NCI-H1417 (cell line): ENCODE measurements at regions not wholly inside any gene's neighbourhood (a gene's known extent, or its start where the extent isn't known, plus 50 kb on each side); places are given as distances from the start of the nearest gene placed in this dataset.
A peak's percentile ranks its signal among the peaks of the same experiment; 100 is the strongest.
"Not testable (repeated sequence)": the region's sequence is repeated elsewhere in the genome, so short reads cannot be mapped to it uniquely, and the experiment has no call there.

ENCODE experiments used
- DNase-seq, 3 experiments: peaks; one replicate each; lab custom pipeline; 2025; lab: John Stamatoyannopoulos, UW

DNA sequence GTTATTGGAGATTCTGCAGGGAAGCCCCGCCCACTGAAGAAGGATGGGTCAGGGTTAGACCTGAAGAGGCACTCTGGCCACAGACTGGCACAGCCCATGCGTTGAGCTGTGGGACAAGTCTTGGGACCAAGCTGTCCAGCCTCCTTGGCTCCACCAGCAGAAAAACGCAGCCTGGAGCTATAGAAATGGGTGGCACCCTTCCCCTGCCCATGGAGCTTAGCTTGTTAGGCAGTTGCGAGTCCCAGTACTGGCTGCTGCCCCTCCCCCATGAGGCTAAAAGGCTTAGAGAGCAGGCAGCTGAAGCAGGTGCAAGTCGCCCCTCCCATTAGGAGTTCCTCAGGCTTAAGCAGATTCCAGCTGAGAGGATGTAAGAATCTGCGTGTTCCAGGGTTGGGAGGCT is 1124.0 kb upstream of the TMEM132C start:
- peak; percentile 7 to 74 (median 28) for DNase-seq

DNA sequence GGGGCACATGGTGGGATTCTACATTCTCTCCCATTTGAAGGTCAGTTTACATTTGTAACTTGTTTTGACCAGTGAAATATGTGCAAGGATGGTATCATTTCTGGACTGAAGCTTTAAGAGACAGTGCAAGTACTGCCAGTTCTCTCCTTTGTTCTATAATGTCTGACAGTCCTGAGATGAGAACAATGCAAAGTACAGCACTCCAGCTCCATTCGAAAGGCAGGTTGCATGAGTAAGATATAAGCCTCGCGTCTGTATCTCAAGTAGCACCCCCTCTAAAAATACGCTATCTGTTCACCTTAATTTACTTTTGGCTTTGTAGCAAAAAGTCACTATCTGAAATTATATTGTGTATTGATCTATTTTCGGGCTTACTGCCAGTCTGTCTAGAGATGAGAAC is 1122.2 kb upstream of the TMEM132C start:
- DNase-seq = no peak

DNA sequence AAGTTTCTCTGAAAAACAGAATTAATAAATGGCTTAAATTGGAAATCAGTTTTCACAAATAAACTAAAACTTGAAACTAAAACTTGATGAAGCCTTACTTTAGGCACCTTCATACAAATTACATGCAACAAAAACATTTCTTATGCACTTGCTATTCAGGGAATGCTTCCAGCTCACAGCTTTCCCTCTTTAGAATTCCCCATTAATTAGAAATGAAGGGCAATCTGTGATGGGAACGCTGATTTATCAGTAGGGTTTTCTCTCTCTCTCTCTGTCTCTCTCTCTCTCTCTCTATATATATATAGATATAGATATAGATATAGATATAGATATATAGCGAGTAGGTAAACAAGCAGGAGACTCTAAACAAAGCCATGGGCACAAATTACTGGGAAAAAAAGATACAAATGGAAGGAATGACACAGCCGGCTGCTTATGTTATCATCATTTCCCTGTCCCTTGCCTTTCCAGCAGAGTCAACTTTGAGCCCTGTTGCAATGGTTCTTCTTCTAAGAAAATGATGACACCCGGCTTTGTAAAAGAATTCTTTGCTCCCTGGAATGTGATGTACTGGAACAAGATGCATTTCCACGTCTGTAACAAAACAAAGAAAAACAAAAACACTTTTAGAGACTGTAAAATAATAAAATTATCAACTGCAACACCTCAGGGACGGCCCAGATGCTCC is 1121.6 kb upstream of the TMEM132C start:
- DNase-seq = no peak

DNA sequence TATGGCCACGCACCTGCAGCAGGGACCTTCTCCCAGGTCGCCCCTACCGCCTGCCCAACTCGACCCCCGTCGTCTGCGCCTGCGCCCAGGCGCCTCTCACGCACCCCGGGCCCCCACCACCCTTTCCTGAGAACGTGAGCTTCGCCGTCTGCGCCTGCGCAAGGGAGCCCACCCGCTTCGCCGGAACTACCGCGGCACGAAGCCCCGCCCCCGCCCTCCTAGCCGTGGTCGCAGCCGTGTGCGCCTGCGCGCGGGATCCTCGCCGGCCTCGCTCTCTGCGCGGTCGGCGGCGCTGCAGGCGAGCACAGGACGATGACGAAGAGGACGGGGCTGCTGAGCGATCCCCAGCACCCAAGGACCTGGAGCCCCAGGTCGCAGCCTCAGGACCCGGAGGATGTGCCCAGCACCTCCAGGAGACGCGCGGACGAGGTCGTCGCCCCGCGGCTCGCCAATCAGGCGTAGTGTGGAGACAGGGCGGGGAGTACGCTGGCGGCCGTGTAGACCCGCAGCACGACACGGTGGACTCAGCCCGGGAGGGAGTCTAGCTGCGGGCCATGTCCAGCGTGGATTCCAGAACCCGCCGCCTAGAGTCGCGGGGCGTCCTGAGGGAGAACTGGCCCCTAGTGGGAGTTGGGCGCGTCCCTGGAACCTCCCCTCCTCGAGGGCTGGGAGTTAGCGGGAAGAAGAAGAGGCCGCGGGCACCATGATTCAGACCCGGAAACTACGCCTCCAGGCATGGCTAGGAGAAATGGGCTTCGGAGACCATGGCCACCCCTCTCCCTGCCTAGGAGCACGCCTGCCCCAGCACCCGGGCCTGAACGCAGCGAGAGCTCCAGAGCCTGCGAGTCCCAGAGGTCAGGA is 1120.8 kb upstream of the TMEM132C start:
- peak; percentile 65 to 89 (median 66) for DNase-seq

DNA sequence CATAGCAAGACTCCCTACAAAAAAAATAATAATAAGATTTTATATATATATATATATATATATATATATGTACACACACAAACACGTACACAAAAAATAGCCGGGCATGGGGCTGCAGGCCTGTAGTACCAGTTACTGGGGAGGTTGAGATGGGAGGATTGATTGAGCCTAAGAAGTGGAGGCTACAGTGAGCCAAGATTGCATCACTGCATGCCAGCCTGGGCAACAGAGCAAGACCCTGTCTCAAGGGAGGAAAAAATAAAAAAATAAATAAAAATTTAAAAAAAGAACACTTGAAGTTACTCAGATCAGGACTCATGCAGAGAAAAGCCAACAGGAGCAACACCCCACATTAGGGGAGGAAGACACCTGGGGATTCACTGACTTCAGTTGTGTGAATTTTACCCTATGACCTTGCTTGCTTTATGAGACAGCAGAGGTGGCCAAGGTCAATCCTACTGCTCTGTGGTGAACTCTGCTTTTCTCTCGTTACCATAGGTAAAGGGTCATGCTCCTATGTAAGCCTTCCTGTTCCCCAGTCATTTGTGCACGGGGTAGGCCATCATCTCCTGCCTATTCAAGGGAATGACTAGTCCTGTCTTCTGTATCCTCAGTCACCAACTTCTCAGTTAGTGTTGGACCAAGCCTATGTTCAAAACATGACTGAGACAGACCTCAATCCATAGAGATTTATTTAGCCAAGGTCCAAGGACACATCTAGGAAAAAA is 1119.8 kb upstream of the TMEM132C start:
- DNase-seq = no peak

DNA sequence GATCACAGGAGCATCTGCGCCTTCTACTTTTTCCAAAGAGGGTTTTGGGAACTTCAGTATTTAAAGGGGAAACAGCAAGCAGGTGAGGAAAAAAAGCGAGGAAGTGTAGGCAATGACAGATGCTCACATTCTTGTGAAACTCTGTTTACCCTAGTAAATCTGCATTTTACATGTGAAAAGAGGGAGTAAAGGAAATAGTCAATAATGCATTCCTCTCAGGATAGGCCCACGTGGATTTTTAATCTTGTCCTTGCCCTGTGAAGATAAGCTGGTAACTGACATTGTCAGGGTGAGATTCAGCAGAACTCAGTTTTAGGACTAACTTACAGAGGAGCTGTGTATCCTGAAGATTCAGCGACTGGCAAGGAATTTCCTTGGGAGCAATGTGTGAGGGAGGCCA is 1119.2 kb upstream of the TMEM132C start:
- no peak for DNase-seq

DNA sequence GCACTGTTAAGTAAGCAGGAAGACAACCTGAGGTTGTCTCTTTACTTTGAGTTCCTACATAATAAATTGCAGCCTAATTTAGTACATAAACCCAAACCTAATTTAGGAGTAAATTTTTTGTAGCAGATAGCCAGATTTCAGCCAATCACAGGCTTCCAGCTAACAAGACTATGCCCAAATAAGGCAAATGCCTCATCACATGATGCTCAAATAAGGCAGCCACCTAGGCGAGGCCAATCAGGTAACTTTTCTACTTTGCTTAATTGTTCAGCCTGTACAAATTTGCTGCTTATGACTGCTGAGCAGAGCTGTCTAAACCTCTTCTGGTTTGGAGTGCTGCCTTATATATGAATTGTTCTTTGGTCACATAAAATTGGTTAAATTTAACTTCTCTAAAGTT is 1118.7 kb upstream of the TMEM132C start:
- no peak for DNase-seq

DNA sequence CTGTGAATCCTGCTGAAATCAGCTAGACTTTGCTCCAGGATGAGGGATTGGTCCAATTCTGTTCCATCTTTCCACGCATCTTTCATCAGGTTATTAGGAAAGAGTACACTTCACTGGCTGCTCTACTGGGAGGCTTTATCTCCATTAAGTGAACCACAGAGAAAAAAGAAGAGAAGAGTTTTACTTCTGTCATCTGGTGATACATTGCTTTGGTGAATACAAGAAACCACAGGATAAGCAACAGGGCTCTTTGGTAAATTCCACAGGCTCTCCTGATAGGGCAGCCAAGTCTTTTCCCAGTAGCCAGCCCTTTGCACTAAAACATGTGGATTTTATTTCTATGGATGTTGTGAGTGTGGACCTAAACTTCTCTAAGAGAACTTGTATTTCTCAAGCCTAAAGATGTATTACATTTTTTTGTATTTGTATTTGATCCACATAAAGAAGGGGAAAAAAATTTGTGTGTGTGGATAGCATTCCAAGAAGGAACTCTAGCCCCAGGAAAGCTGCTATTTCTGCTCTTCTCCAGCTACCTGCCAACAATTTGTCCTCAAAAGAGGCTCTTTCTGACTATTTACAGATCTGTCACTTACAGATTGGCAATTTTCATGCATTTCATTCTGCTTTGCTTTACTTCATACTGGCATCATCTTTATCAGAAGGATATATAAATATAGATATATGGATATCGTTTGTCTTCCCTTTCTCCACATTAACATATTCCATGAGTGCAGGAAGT is 1117.6 kb upstream of the TMEM132C start:
- DNase-seq = no peak

DNA sequence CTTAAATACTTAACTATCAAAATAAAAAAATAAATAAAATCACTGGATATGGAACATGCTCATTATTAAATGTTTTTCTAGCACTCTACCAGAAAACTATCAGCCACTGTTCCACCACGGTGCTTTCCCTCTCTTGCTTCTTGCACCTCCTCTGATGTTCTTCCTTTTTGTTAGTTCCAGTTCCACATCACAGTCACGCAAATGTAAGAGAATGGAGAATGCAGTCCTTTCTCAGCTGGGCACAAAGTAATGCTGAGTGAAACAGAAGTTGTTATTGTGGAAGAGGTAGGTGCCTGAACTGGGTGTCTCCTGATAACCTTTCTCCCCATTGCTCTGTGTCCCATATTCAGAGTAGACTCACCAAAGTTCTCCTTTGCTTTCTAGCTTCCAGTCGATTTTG is 1116.9 kb upstream of the TMEM132C start:
- no peak for DNase-seq

DNA sequence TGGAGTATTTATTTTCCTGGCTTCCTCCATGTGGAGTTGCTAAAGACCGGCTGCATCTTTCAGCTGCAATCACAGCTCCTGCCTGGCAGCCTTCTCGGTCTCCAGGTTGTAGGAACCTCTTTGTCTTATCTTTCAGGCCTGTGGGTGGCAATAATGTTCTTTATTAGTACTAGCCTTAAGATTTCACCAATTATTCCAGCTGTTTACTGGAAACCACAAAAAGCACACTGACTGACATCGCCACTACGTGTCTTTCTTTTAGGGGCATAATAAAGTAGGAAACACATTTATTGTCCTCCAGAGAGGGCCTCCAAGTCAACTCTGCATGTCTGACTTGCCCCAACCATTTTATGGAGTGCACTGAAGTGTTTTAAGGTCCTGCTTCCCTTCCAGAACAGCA is 1116.5 kb upstream of the TMEM132C start:
- no peak for DNase-seq

DNA sequence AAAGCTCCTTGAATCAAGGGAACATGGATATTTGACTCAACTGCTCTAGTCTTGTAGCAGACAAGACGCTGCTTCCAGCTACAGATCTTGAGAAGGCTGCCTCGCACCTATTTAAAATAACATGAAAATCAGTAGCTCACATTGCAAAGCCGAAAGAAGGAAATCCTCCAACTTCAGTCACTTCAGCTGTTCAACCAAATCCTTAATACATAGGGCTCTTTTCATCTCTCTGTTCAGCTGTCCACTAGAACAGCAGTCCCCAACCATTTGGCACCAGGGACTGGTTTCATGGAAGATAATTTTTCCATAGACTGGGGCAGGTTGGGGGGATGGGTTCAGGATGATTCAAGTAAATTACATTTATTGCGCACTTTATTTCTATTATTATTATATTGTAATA is 1116.0 kb upstream of the TMEM132C start:
- no peak for DNase-seq

DNA sequence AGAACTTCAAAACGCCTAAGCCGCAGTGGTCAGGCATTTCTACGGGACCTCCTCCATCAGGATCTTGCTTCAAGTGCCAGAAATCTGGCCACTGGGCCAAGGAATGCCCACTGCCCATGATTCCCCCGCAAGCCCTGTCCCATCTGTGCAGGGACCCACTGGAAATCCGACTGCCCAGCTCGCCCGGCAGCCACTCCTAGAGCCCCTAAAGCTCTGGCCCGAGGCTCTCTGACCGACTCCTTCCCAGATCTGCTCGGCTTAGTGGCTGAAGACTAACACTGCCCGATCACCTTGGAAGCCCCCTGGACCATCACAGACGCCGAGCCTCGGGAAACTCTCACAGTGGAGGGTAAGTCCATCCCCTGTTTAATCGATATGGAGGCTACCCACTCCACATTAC is 1113.0 kb upstream of the TMEM132C start:
- no peak for DNase-seq

DNA sequence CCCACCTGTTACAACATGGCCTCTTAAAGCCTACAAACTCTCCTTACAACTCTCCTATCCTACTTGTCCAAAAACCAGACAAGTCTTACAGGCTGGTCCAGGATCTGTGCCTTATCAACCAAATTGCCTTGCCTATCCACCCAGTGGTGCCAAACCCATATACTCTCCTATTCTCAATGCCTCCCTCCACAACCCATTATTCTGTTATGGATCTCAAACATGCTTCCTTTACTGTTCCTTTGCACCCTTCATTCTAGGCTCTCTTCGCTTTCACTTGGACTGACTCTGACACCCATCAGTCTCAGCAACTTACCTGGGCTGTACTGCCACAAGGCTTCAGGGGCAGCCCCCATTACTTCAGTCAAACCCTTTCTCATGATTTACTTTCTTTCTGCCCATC is 1112.1 kb upstream of the TMEM132C start:
- DNase-seq = not testable (repeated sequence)

DNA sequence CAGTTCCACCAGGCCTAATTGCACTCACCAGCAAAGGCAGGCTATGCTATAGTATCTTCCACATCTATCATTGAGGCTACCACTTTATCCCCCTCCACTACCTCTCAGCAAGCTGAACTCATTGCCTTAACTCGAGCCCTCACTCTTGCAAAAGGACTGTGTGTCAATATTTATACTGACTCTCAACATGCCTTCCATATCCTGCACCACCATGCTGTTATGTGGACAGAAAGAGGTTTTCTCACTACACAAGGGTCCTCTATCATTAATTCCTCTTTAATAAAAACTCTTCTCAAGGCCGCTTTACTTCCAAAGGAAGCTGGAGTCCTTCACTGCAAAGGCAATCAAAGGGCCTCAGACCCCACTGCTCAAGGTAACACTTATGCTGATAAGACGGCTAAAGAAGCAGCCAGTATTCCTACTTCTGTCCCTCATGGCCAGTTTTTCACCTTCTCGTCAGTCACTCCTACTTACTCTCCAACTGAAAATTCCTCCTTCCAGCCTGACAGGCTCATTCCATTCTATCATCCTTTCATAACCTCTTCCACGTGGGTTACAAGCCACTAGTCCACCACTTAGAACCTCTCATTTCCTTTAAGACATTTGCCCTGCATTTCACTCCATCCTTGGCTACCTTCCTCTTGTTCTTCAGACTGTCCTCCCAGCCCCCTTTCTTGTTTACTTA is 1110.9 kb upstream of the TMEM132C start:
- DNase-seq = not testable (repeated sequence)

DNA sequence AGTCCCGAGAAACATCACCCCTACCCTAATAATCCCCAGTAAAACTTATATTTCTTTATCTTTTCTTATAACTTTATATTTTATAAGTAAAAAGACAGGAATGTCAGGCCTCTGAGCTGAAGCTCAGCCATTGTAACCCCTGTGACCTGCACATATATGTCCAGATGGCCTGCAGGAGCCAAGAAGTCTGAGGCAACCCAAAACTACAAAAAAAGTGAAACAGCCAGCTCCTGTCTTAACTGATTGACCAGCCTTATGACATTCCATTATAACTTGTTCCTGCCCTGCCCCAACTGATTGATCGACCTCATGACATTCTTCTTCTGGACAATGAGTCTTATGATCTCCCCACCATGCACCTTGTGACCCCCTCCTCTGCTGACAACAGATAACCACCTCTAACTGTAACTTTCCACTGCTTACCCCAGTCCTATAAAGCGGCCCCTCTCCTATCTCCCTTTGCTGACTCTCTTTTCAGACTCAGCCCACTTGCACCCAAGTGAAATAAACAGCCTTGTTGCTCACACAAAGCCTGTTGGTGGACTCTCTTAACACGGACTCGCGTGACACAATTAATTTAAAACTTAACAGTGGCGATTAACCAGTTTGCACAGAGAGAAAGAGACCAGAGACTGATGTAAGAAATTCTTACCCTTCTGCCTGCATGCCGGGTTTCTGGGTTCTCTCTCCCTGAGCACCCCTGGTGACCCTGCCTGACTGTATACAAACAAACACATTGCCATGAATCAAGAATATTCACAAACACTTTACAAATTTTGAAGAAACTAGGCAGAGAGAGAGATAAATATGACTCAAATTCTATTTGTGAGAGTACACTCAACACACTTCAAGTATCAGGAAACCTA is 1109.2 kb upstream of the TMEM132C start:
- not testable (repeated sequence) for DNase-seq

DNA sequence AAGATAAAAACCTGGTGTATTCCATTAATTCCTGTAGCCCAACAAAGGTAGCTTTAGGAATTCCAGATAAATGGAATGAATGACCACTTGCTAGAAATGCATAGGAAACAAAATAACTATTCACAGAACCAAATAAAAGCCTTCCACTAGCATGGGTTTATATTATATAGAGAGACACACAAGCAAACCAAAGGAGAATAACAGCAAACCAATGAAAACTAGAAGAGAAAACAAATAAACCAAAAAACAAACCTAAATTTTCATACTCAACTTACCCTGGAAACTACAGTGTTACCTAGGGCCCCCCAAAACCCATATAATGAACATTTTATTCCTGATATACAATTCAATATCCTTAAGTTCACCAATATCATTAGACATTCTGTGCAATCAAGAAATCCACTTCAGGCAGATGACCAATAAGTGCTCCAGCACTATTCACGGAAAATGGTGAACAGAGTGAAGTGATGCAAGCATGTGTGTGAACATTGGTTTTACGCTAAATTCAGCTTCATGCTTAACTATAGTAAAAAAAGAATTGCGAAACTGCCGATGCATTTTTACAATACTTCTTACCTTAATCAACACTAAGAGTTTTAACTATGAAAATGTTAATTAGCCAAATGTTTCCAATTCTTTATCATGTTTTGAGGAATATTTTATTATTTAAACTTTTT is 1108.4 kb upstream of the TMEM132C start:
- DNase-seq = no peak

DNA sequence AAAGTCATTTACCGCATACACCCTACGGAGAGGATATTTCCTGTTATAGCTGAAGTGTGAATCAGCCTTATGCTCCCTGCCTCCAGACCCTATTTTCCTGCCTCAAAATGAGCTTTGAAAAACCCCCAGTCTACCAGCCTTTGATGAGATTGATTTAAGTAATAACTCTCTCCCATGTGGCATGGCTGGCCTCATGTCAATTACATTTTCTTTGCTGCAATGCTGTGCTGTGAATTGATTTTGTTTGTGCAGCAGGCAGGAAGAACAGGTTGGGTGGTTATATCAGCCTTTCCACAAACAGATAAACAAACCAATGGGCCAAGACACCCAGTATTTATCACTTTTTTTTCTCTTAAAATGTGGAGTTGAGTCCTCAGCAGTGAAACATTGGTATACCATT is 1105.5 kb upstream of the TMEM132C start:
- DNase-seq = no peak

DNA sequence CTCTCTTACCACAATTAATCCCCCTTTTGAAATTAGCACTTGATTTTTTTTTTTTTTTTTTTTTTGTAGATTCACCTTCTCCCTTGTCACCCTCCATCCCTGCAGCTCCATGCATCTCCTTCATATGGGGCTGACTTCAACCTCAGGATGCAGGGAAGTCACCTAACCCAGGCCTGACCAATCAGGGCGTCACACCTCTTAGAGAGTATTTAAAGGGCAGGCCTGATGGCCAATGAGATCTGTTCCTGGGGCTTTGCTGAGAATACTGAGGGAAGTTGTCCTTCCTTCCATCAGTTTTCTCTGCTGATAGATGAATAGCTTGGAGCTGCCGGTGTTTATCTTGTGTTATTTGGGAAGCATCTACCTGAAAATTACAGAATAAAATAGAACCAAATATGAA is 1104.7 kb upstream of the TMEM132C start:
- no peak for DNase-seq

DNA sequence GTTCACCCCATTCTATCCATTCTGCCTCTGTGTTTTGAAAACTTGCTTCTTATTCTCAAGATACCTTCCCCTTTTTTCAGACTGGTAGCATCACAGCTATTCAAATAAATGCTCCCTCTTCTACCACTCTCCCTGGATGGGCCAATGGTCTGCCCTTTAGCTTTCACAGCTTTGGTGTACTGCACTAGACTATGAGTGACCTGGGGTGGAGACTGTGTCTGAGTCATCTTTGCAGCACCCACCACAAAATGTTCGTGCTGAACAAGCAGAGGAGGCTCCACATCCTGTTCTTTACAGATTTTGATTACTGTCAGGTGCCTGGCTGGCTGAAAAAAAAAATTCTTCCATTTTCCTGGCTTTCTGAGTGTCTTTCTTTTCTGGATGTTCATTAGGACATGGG is 1104.1 kb upstream of the TMEM132C start:
- DNase-seq = no peak
